ENCODE measurements at regions not wholly inside any gene's neighbourhood (a gene's known extent, or its start where the extent isn't known, plus 50 kb on each side); places are given as distances from the start of the nearest gene placed in this dataset.

DNA sequence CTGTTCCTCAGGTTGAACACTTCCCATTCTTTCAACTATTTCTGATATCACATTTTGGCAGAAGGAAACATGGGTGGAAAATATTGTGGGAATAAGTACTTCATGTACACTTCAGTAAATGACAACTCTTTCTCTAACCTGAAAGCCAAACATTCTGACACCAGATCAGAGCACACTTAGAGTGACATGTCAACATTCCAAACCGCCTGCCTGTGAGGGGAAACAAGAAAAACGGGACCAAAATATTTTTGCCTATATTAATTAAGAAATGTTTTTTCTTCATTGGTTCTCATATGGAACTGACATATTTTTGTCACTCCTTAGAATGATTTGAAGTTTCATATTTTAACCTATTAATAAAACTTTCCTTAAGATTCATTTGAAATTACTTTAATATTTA is 483.1 kb downstream of the MAFB start:
- Histone ChIP-seq H3K4me1 (ENCODE audit: control insufficient read depth, insufficient read depth, low read length) (no peaks in the 10 kb centered on the region), H3K4me3 (ENCODE audit: low read length) (no peak overlapping the region), H3K9me3 (replicated peaks; ENCODE audit: control insufficient read depth, low read depth, low read length) (no peaks in the 10 kb centered on the region), H3K27ac (ENCODE audit: low read length) (no peak overlapping the region), H3K36me3 (ENCODE audit: control insufficient read depth, insufficient read depth, low read length) (no peaks in the 10 kb centered on the region), H3K27me3 (ENCODE audit: control insufficient read depth, insufficient read depth, low read length) (no peaks in the 10 kb centered on the region)
- whole genome bisulfite sequencing (ENCODE audit: insufficient coverage): no CpG with 5 or more reads among the region's 2 CpGs
- DNase-seq: no peak

DNA sequence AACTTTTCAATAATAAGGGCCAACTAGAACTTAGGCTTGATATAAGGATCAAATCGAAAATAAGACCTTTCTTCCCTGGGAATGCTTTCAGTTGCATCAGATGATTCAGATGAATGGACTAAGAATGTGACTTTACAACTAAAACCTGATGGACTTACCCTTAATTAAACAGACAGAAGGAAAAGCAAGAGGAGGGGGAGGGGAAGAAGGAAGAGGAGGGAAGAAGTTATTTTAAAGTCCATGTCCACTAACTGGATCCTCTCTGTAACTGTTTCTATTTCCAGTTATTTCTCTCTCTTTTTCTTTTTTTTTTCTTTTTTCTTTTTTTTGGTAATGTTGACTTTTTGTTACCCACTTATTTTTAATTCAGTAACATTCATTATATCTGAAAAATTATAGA is 486.0 kb downstream of the MAFB start:
- no peaks in the 10 kb centered on the region for H3K27me3 ChIP-seq (ENCODE audit: control insufficient read depth, insufficient read depth, low read length)
- WGBS (ENCODE audit: insufficient coverage): no CpG with 5 or more reads among the region's 1 CpG
- H3K36me3 ChIP-seq (ENCODE audit: control insufficient read depth, insufficient read depth, low read length): no peaks in the 10 kb centered on the region
- H3K4me1 ChIP-seq (ENCODE audit: control insufficient read depth, insufficient read depth, low read length): no peaks in the 10 kb centered on the region
- H3K9me3 ChIP-seq (replicated peaks; ENCODE audit: control insufficient read depth, low read depth, low read length): no peaks in the 10 kb centered on the region
- no peak for DNase-seq
- H3K4me3 ChIP-seq (ENCODE audit: low read length): no peak overlapping the region
- no peak overlapping the region for H3K27ac ChIP-seq (ENCODE audit: low read length)

DNA sequence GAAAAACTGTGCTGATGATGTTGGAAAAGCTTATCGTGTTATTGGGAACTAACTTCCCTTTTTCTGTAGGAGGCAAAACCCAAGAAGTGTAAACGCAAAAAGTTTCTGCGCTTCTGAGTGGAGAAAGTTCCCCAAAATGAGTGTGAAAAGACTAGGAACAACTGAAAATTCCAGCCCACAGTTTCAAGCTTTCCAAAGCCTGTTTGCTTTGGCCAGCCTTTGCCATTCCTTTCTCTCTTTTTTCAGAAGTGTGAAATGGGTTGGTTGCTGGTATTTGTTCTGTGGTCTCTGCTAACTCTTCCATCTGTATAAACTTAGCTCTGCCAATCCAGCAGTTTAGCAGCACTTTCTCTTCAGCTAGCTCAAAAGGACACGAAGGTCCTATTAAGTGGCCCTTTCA is 491.3 kb downstream of the MAFB start:
- Histone ChIP-seq H3K4me3 (ENCODE audit: low read length) (no peak overlapping the region), H3K27me3 (ENCODE audit: control insufficient read depth, insufficient read depth, low read length) (no peaks in the 10 kb centered on the region), H3K27ac (ENCODE audit: low read length) (no peak overlapping the region), H3K36me3 (ENCODE audit: control insufficient read depth, insufficient read depth, low read length) (no peaks in the 10 kb centered on the region), H3K4me1 (ENCODE audit: control insufficient read depth, insufficient read depth, low read length) (no peaks in the 10 kb centered on the region), H3K9me3 (replicated peaks; ENCODE audit: control insufficient read depth, low read depth, low read length) (no peaks in the 10 kb centered on the region)
- peak; percentile 79 for DNase-seq
- 29% methylated on average over 2 of the region's 4 CpGs for WGBS (ENCODE audit: insufficient coverage)

DNA sequence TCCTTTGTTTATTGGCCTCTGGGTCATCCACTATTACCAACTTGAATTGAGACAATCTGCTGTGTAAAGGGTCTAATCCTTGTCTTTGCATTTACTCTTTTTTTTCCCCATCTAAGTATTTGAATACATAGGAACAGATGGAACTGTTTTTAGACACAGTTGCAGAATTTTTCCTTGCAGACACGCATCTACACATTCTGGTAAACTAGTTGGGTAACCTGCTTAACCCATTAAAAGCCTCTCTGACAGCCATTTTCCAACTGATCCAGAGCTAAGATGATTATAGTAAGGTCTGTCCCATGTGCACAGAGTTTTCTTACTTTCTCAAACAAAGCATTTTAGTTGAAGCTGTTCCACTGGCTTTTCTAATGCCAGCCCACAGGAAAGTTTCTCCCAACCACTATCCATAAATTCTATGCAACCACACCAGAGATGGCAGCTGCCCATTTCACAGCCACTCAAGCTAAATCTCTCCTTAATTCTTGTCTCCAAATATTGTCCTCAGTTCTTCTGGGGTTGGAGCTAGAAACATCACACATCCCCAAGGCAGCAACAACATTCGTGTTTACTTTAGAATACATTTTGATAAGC is 492.1 kb downstream of the MAFB start:
- H3K4me3 ChIP-seq (ENCODE audit: low read length): no peak overlapping the region
- H3K27me3 ChIP-seq (ENCODE audit: control insufficient read depth, insufficient read depth, low read length): no peaks in the 10 kb centered on the region
- no peaks in the 10 kb centered on the region for H3K9me3 ChIP-seq (replicated peaks; ENCODE audit: control insufficient read depth, low read depth, low read length)
- peak; percentile 66 for DNase-seq
- no peaks in the 10 kb centered on the region for H3K36me3 ChIP-seq (ENCODE audit: control insufficient read depth, insufficient read depth, low read length)
- WGBS (ENCODE audit: insufficient coverage): no CpG with 5 or more reads among the region's 2 CpGs
- H3K4me1 ChIP-seq (ENCODE audit: control insufficient read depth, insufficient read depth, low read length): no peaks in the 10 kb centered on the region
- no peak overlapping the region for H3K27ac ChIP-seq (ENCODE audit: low read length)

DNA sequence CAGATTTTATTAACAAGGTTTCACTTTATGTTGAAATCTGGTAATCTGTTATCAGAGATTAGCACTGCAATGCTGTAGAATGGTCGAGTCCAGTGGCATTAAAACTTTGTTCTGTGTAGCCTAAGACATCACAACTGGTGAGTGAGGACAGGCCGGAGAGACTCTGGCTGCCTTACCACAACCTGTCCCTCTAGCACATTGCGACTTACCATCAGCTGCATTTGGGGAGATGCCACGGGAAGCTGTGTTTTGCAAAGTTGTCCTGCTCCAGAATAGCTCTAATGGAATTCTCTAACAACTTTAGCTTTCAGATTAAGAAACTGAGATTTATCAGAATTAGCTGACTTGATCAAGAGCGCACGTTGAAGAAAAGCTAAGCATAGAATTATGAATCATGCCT is 493.3 kb downstream of the MAFB start:
- Histone ChIP-seq H3K36me3 (ENCODE audit: control insufficient read depth, insufficient read depth, low read length) (no peaks in the 10 kb centered on the region), H3K4me1 (ENCODE audit: control insufficient read depth, insufficient read depth, low read length) (no peaks in the 10 kb centered on the region), H3K27me3 (ENCODE audit: control insufficient read depth, insufficient read depth, low read length) (no peaks in the 10 kb centered on the region), H3K27ac (ENCODE audit: low read length) (no peak overlapping the region), H3K9me3 (replicated peaks; ENCODE audit: control insufficient read depth, low read depth, low read length) (no peaks in the 10 kb centered on the region), H3K4me3 (ENCODE audit: low read length) (no peak overlapping the region)
- no peak for DNase-seq
- 83% methylated on average over 2 of the region's 6 CpGs for WGBS (ENCODE audit: insufficient coverage)

DNA sequence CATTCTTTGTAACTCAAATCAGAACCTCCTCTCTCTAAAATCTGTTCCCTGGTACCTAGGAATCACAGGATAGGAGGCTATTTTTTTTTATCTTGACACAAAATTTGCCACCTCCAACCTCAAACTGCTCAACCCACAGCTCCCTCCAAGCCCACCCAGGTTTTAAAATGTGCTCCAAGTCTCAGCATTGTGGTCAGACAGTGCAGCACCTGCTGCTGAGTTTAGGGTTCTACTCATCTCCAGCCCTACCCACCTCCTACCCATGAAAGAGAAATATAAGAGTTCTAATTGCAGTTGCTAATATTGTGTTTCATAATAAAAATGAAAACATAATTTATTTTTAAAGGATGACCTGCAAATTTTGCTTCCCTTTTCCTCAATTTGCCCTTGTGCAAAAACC is 496.5 kb downstream of the MAFB start:
- no peaks in the 10 kb centered on the region for H3K9me3 ChIP-seq (replicated peaks; ENCODE audit: control insufficient read depth, low read depth, low read length)
- no peaks in the 10 kb centered on the region for H3K4me1 ChIP-seq (ENCODE audit: control insufficient read depth, insufficient read depth, low read length)
- H3K36me3 ChIP-seq (ENCODE audit: control insufficient read depth, insufficient read depth, low read length): no peaks in the 10 kb centered on the region
- H3K4me3 ChIP-seq (ENCODE audit: low read length): no peak overlapping the region
- H3K27ac ChIP-seq (ENCODE audit: low read length): no peak overlapping the region
- no peak for DNase-seq
- no peaks in the 10 kb centered on the region for H3K27me3 ChIP-seq (ENCODE audit: control insufficient read depth, insufficient read depth, low read length)

DNA sequence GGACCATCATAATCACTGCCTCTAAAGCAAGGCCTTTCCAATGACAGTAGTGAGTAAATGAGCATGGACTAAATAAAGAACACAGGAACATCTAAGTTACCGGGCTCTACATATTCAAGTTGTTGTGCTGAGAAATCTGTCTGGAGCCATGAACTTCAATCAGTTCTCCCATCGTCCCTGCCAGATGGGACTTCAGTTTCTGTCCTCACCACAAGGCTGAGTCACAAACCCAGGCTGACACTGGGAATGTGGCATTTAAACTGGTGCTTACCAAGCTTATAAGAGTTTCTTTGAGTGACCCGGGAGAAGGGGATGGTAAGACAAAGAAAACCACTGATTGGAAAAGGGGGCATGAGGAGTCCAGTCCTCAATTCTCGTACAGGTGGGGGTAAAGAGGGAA is 497.0 kb downstream of the MAFB start:
- no peaks in the 10 kb centered on the region for H3K27me3 ChIP-seq (ENCODE audit: control insufficient read depth, insufficient read depth, low read length)
- H3K9me3 ChIP-seq (replicated peaks; ENCODE audit: control insufficient read depth, low read depth, low read length): no peaks in the 10 kb centered on the region
- no peak overlapping the region for H3K27ac ChIP-seq (ENCODE audit: low read length)
- 87% methylated on average over 3 of the region's 4 CpGs for WGBS (ENCODE audit: insufficient coverage)
- H3K4me3 ChIP-seq (ENCODE audit: low read length): no peak overlapping the region
- no peaks in the 10 kb centered on the region for H3K36me3 ChIP-seq (ENCODE audit: control insufficient read depth, insufficient read depth, low read length)
- no peak for DNase-seq
- H3K4me1 ChIP-seq (ENCODE audit: control insufficient read depth, insufficient read depth, low read length): no peaks in the 10 kb centered on the region

DNA sequence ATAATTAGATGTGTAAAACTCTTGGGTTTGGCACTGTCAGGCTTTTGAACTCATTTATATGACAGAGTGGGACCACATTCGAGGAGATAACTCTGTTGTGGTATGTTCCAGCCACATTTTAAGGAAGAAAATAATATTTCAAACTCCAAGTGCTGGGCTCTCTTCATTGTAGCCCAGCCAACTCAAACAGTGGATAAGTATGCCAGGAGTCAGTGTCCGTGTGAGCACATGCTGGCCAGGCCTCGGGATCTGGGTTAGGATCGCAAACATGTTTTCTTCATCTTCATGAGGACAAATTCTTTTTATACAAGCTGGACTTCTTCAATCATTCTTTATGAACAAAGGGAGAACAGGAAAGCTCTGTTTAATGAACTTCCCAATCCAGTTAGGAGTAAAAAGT is 497.5 kb downstream of the MAFB start:
- no peak for DNase-seq
- 40% methylated on average over 2 of the region's 4 CpGs for WGBS (ENCODE audit: insufficient coverage)
- H3K27me3 ChIP-seq (ENCODE audit: control insufficient read depth, insufficient read depth, low read length): no peaks in the 10 kb centered on the region
- no peak overlapping the region for H3K4me3 ChIP-seq (ENCODE audit: low read length)
- no peaks in the 10 kb centered on the region for H3K9me3 ChIP-seq (replicated peaks; ENCODE audit: control insufficient read depth, low read depth, low read length)
- no peak overlapping the region for H3K27ac ChIP-seq (ENCODE audit: low read length)
- H3K36me3 ChIP-seq (ENCODE audit: control insufficient read depth, insufficient read depth, low read length): no peaks in the 10 kb centered on the region
- H3K4me1 ChIP-seq (ENCODE audit: control insufficient read depth, insufficient read depth, low read length): no peaks in the 10 kb centered on the region

DNA sequence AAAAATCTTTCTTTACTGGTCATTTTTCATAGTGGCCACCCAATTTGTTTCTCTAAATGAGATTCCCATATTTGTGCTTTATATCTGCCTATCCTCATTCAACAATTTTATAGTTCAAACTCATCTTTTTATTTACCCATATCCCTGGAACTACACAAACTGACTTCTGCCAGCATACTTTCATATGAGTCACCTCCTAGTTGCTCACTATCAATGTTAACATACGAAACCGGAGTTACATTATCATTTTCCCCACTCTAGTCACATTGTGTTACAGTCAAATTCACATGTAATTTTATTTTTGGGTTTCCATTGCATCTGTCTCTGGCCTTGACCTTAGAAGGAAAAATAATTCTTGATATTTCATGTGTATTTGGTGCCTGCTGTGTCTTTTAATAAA is 499.4 kb downstream of the MAFB start:
- Histone ChIP-seq H3K36me3 (ENCODE audit: control insufficient read depth, insufficient read depth, low read length) (no peaks in the 10 kb centered on the region), H3K27me3 (ENCODE audit: control insufficient read depth, insufficient read depth, low read length) (no peaks in the 10 kb centered on the region), H3K4me3 (ENCODE audit: low read length) (no peak overlapping the region), H3K4me1 (ENCODE audit: control insufficient read depth, insufficient read depth, low read length) (no peaks in the 10 kb centered on the region), H3K27ac (ENCODE audit: low read length) (no peak overlapping the region), H3K9me3 (replicated peaks; ENCODE audit: control insufficient read depth, low read depth, low read length) (no peaks in the 10 kb centered on the region)
- DNase-seq: peak; percentile 20
- no CpG with 5 or more reads among the region's 2 CpGs for WGBS (ENCODE audit: insufficient coverage)

DNA sequence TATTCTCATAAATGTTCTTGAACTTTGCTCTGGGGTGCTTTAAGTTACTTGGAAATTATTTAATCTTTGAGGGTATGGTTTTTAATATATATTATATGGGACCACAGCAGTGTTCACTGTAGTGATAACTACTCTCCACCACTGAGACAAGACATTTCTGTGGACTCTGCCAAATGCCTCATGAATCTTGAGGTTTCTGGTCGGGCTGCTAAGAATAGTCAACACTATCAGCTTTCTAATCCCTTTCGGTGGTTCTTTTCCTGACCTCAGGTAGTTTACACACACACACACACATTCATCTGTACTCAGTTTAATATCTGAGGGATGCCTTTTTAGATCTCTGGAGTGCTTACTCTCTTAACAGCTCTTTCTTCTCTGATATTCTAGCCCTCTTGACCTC is 500.7 kb downstream of the MAFB start:
- Histone ChIP-seq H3K27ac (ENCODE audit: low read length) (no peak overlapping the region), H3K4me3 (ENCODE audit: low read length) (no peak overlapping the region)
- WGBS (ENCODE audit: insufficient coverage): no CpG with 5 or more reads among the region's 2 CpGs

DNA sequence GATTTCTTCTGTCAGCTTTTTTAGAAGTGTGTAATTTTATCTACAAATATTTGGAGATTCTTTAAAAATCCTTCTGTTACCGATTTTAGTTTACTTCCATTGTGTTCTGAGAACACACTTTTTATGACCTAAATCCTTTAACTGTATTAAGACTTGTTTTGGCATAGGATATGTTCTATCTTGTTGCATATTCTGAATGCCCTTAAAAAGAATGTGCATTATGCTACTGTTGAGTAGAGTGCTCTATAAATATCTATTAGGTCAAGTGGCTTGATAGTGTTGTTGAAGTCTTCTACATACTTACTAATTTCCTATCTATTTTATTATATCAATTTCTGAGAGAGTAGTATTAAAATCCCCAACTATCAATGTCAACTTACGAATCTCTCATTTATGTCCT is 502.2 kb downstream of the MAFB start:
- H3K27me3 ChIP-seq (ENCODE audit: control insufficient read depth, insufficient read depth, low read length): no peaks in the 10 kb centered on the region
- no peaks in the 10 kb centered on the region for H3K36me3 ChIP-seq (ENCODE audit: control insufficient read depth, insufficient read depth, low read length)
- no peaks in the 10 kb centered on the region for H3K4me1 ChIP-seq (ENCODE audit: control insufficient read depth, insufficient read depth, low read length)
- WGBS (ENCODE audit: insufficient coverage): no CpG with 5 or more reads among the region's 2 CpGs
- H3K4me3 ChIP-seq (ENCODE audit: low read length): no peak overlapping the region
- no peak for DNase-seq
- H3K9me3 ChIP-seq (replicated peaks; ENCODE audit: control insufficient read depth, low read depth, low read length): no peaks in the 10 kb centered on the region
- H3K27ac ChIP-seq (ENCODE audit: low read length): no peak overlapping the region

More for the DNA sequence above, 500.7 kb downstream of the MAFB start:
- no peaks in the 10 kb centered on the region for H3K27me3 ChIP-seq (ENCODE audit: control insufficient read depth, insufficient read depth, low read length)
- no peaks in the 10 kb centered on the region for H3K9me3 ChIP-seq (replicated peaks; ENCODE audit: control insufficient read depth, low read depth, low read length)
- DNase-seq: no peak
- no peaks in the 10 kb centered on the region for H3K4me1 ChIP-seq (ENCODE audit: control insufficient read depth, insufficient read depth, low read length)
- no peaks in the 10 kb centered on the region for H3K36me3 ChIP-seq (ENCODE audit: control insufficient read depth, insufficient read depth, low read length)
